ENCODE measurements at regions not wholly inside any gene's neighbourhood (a gene's known extent, or its start where the extent isn't known, plus 50 kb on each side); places are given as distances from the start of the nearest gene placed in this dataset.

- H3K4me3 ChIP-seq (ENCODE audit: low read depth, low read length) = no peak overlapping the region
- TF ChIP-seq CTCF (IDR thresholded peaks at IDR 0.05; ENCODE audit: insufficient read depth, low read length, poor library complexity, severe bottlenecking) = no peak
- no peak for DNase-seq (ENCODE audit: low read depth)
- H3K36me3 ChIP-seq (ENCODE audit: control insufficient read depth, insufficient read depth, low read length) = no peaks in the 10 kb centered on the region
- H3K27me3 ChIP-seq (ENCODE audit: control insufficient read depth, insufficient read depth, low read length) = no peaks in the 10 kb centered on the region
Observed at GRCh38 chr5:153421676-153422075, 68.8 kb upstream of the GRIA1 start.

GRCh38 chr5:153425914-153426313 is 64.6 kb upstream of the GRIA1 start:
- H3K4me3 ChIP-seq (ENCODE audit: low read depth, low read length) = no peak overlapping the region
- peak; percentile 27 for TF ChIP-seq CTCF (IDR thresholded peaks at IDR 0.05; ENCODE audit: insufficient read depth, low read length, poor library complexity, severe bottlenecking)
- no peaks in the 10 kb centered on the region for H3K27me3 ChIP-seq (ENCODE audit: control insufficient read depth, insufficient read depth, low read length)
- DNase-seq (ENCODE audit: low read depth) = no peak
- H3K36me3 ChIP-seq (ENCODE audit: control insufficient read depth, insufficient read depth, low read length) = no peaks in the 10 kb centered on the region

GRCh38 chr5:153429761-153430380 is 60.6 kb upstream of the GRIA1 start:
- TF ChIP-seq CTCF (IDR thresholded peaks at IDR 0.05; ENCODE audit: insufficient read depth, low read length, poor library complexity, severe bottlenecking) = no peak
- H3K36me3 ChIP-seq (ENCODE audit: control insufficient read depth, insufficient read depth, low read length) = no peaks in the 10 kb centered on the region
- H3K4me3 ChIP-seq (ENCODE audit: low read depth, low read length) = no peak overlapping the region
- no peak for DNase-seq (ENCODE audit: low read depth)
- H3K27me3 ChIP-seq (ENCODE audit: control insufficient read depth, insufficient read depth, low read length) = no peaks in the 10 kb centered on the region

GRCh38 chr5:153432583-153432982 is 57.9 kb upstream of the GRIA1 start:
- Histone ChIP-seq H3K36me3 (ENCODE audit: control insufficient read depth, insufficient read depth, low read length) (no peaks in the 10 kb centered on the region), H3K27me3 (ENCODE audit: control insufficient read depth, insufficient read depth, low read length) (no peaks in the 10 kb centered on the region), H3K4me3 (ENCODE audit: low read depth, low read length) (no peak overlapping the region)
- no peak for TF ChIP-seq CTCF (IDR thresholded peaks at IDR 0.05; ENCODE audit: insufficient read depth, low read length, poor library complexity, severe bottlenecking)
- no peak for DNase-seq (ENCODE audit: low read depth)

- DNase-seq (ENCODE audit: low read depth) = no peak
- TF ChIP-seq CTCF (IDR thresholded peaks at IDR 0.05; ENCODE audit: insufficient read depth, low read length, poor library complexity, severe bottlenecking) = no peak
- Histone ChIP-seq H3K27me3 (ENCODE audit: control insufficient read depth, insufficient read depth, low read length) (no peaks in the 10 kb centered on the region), H3K4me3 (ENCODE audit: low read depth, low read length) (no peak overlapping the region), H3K36me3 (ENCODE audit: control insufficient read depth, insufficient read depth, low read length) (no peaks in the 10 kb centered on the region)
Observed at GRCh38 chr5:153437251-153437650, 53.2 kb upstream of the GRIA1 start.

- no peak for DNase-seq (ENCODE audit: low read depth)
- H3K27me3 ChIP-seq (ENCODE audit: control insufficient read depth, insufficient read depth, low read length) = no peaks in the 10 kb centered on the region
- TF ChIP-seq CTCF (IDR thresholded peaks at IDR 0.05; ENCODE audit: insufficient read depth, low read length, poor library complexity, severe bottlenecking) = no peak
- no peak overlapping the region for H3K4me3 ChIP-seq (ENCODE audit: low read depth, low read length)
- H3K36me3 ChIP-seq (ENCODE audit: control insufficient read depth, insufficient read depth, low read length) = no peaks in the 10 kb centered on the region
Observed at GRCh38 chr5:153439130-153439529, 51.3 kb upstream of the GRIA1 start.

Measured in kidney epithelial cell (primary cell).